BLaER1 treated with 17β-estradiol and CSF1 and Interleukin-3, amounts not matched to agents 10 nM and 100 nM (cell line): ENCODE measurements at regions not wholly inside any gene's neighbourhood (a gene's known extent, or its start where the extent isn't known, plus 50 kb on each side); places are given as distances from the start of the nearest gene placed in this dataset.

Experiments
- H3K27ac ChIP-seq, 11 experiments: shearing (Covaris generic); formaldehyde crosslinking; 2 replicates each; pipeline ENCODE4 v1.8.1; 2022
- H3K27me3 ChIP-seq, 11 experiments: shearing (Covaris generic); formaldehyde crosslinking; 2 replicates each; pipeline ENCODE4 v1.8.1; 2022
- H3K36me3 ChIP-seq, 11 experiments: shearing (Covaris generic); formaldehyde crosslinking; 2 replicates each; pipeline ENCODE4 v1.8.1; 2022
- H3K4me1 ChIP-seq, 10 experiments: shearing (Covaris generic); formaldehyde crosslinking; 2 replicates each; pipeline ENCODE4 v1.8.1; 2022
- H3K4me2 ChIP-seq, 11 experiments: shearing (Covaris generic); formaldehyde crosslinking; 2 replicates each; pipeline ENCODE4 v1.8.1; 2022
- H3K4me3 ChIP-seq, 10 experiments: shearing (Covaris generic); formaldehyde crosslinking; 2 replicates each; pipeline ENCODE4 v1.8.1; 2022
- H3K9ac ChIP-seq, 11 experiments: shearing (Covaris generic); formaldehyde crosslinking; 2 replicates each; pipeline ENCODE4 v1.8.1; 2022
- H3K9me3 ChIP-seq, 11 experiments: shearing (Covaris generic); formaldehyde crosslinking; replicated peaks in 1 of 11; 2 replicates each; pipeline ENCODE4 v1.8.1; 2022
- H4K20me1 ChIP-seq, 11 experiments: shearing (Covaris generic); formaldehyde crosslinking; 2 replicates each; pipeline ENCODE4 v1.8.1; 2022
- Cebpa-rat ChIP-seq, 11 experiments: shearing (Covaris generic); IDR thresholded peaks; 2 replicates each; pipeline ENCODE4 v1.8.1; 2022

GRCh38 chr18:23353459-23353858 is 99.6 kb upstream of the RIOK3 start:
- H3K27ac ChIP-seq = no peak overlapping the region

DNA sequence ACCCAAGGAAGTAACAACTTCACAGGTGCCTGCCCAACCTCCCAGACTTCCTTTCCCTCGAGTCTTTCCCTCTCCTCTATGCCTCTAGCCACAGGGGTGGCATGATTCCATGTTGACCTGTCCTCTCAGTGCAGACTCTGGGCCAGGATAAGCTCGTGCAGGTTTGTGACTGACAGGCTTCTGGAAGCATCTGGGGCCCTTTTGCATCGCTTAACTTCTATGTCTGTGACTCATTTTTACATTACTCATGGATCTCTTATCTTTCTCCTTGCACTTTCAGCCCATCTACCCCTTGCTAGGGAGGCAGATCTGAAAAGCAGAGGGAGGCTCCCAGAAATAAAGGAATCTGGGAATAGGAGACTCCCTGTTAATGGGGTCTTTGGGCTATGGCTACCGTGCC is 98.5 kb upstream of the RIOK3 start:
- H3K4me2 ChIP-seq = no peak overlapping the region
- H3K27ac ChIP-seq = no peak overlapping the region
- peaks cover 20 to 74% (median 48%) of the 10 kb centered on the region in 11 experiments for H3K36me3 ChIP-seq
- no peak overlapping the region for H3K9ac ChIP-seq
- no peaks in the 10 kb centered on the region for H3K27me3 ChIP-seq
- peaks cover 12 to 22% (median 14%) of the 10 kb centered on the region in 11 experiments for H3K9me3 ChIP-seq
- no peak overlapping the region for H3K4me3 ChIP-seq
- TF ChIP-seq Cebpa-rat (IDR thresholded peaks at IDR 0.05) = no peak
- no peaks in the 10 kb centered on the region for H4K20me1 ChIP-seq
- peaks cover 12 to 33% (median 22%) of the 10 kb centered on the region in 10 experiments for H3K4me1 ChIP-seq

More at GRCh38 chr18:23353459-23353858, 99.6 kb upstream of the RIOK3 start:
- H3K4me2 ChIP-seq = 0 out of 22 replicates have a peak overlapping the region, but pooled peaks of 1 of the 11 experiments have one; percentile 26
- H3K36me3 ChIP-seq = peaks cover 29 to 83% (median 59%) of the 10 kb centered on the region in 11 experiments
- H3K27me3 ChIP-seq = no peaks in the 10 kb centered on the region
- no peak for TF ChIP-seq Cebpa-rat (IDR thresholded peaks at IDR 0.05)
- H4K20me1 ChIP-seq = no peaks in the 10 kb centered on the region
- peaks cover 18 to 31% (median 26%) of the 10 kb centered on the region in 11 experiments for H3K9me3 ChIP-seq
- H3K4me3 ChIP-seq = no peak overlapping the region
- no peak overlapping the region for H3K9ac ChIP-seq
- H3K4me1 ChIP-seq = peaks cover 7 to 23% (median 11%) of the 10 kb centered on the region in 10 experiments

- no peak overlapping the region for H3K4me3 ChIP-seq
- no peak overlapping the region for H3K4me2 ChIP-seq
- no peak overlapping the region for H3K27ac ChIP-seq
- no peaks in the 10 kb centered on the region for H3K27me3 ChIP-seq
- TF ChIP-seq Cebpa-rat (IDR thresholded peaks at IDR 0.05) = no peak
- no peak overlapping the region for H3K9ac ChIP-seq
- peaks cover 12 to 34% (median 23%) of the 10 kb centered on the region in 10 experiments for H3K4me1 ChIP-seq
- H3K36me3 ChIP-seq = peaks cover 14 to 71% (median 42%) of the 10 kb centered on the region in 11 experiments
- H3K9me3 ChIP-seq = peaks cover 6 to 20% (median 11%) of the 10 kb centered on the region in 11 experiments
- H4K20me1 ChIP-seq = no peaks in the 10 kb centered on the region
Observed at GRCh38 chr18:23355206-23355605, 97.9 kb upstream of the RIOK3 start.

DNA sequence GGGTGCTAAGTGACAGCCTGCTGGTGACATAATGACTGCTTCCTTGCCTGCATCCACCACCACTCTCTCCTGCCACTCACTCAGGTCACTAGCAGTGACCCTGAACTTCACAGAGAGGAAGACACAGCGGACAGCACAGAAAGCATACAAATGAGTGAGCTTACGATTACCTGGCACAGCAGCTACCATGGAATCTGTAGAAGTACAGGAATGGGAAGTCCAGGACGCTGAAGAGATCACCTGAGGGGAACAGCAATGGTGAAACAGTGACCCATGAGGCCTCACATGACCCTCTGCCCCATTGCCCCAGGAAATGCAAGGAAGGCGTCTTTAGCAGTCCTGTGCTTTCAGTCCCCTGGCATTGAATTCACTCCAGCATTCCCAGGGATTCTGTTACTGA is 96.7 kb upstream of the RIOK3 start:
- Histone ChIP-seq H3K9me3 (peaks cover 0 to 10% (median 0%) of the 10 kb centered on the region in 11 experiments; a peak in 3 of 22 replicates), H3K36me3 (peaks cover 2 to 59% (median 30%) of the 10 kb centered on the region in 11 experiments; a peak in 21 of 22 replicates), H3K27ac (no peak overlapping the region; a peak in 1 of 22 replicates), H3K27me3 (no peaks in the 10 kb centered on the region), H3K4me1 (peaks cover 12 to 34% (median 23%) of the 10 kb centered on the region in 10 experiments), H3K9ac (no peak overlapping the region), H3K4me3 (no peak overlapping the region), H3K4me2 (peak overlapping the region in 2 of 11 experiments; percentile 63 to 82; a peak in 4 of 22 replicates), H4K20me1 (no peaks in the 10 kb centered on the region)
- TF ChIP-seq Cebpa-rat (IDR thresholded peaks at IDR 0.05) = no peak

GRCh38 chr18:23356915-23357601 is 96.0 kb upstream of the RIOK3 start:
- peak in 1 of 11 experiments; percentile 51; a peak in 1 of 22 replicates for TF ChIP-seq Cebpa-rat (IDR thresholded peaks at IDR 0.05)
- peaks cover 12 to 34% (median 23%) of the 10 kb centered on the region in 10 experiments for H3K4me1 ChIP-seq
- no peaks in the 10 kb centered on the region for H3K27me3 ChIP-seq
- peak overlapping the region in 2 of 11 experiments; percentile 32 to 67; a peak in 3 of 22 replicates for H3K27ac ChIP-seq
- H3K9me3 ChIP-seq = peaks cover 0 to 7% (median 0%) of the 10 kb centered on the region in 11 experiments; a peak in 3 of 22 replicates
- peak overlapping the region in 1 of 11 experiments; percentile 36; a peak in 1 of 22 replicates for H3K9ac ChIP-seq
- no peak overlapping the region for H3K4me3 ChIP-seq
- no peaks in the 10 kb centered on the region for H4K20me1 ChIP-seq
- H3K36me3 ChIP-seq = peaks cover 0 to 53% (median 23%) of the 10 kb centered on the region in 11 experiments; a peak in 18 of 22 replicates
- peak overlapping the region in 6 of 11 experiments; percentile 9 to 91 (median 70); a peak in 7 of 22 replicates for H3K4me2 ChIP-seq

DNA sequence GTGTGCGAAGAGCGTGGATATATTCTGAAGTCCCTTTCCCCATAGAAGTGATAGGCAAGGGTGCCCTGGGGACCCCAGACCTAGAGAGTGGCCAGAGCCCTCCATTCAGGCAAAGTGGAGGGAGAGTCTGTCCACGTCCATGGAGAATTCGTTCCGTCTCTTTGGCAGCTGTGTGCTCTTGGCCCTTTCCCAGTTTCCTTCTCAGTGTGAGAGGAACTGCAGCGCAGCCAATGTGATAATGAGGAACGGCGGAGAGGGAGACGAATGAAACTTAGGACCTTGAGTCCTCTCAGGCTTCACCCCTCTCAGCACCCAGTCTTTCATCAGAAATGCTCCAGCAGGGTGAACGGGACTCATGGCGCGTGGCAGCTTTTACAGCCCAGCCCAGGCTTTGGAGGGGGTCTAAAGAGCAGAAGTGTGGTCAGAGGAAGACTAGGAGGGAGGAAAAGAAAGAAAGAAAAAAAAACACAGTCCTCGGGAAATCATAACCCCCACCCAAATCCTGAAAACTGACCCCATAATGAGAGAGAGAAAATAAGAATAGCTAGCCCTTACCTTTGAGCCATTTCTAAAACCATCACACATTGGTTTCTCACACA is 95.0 kb upstream of the RIOK3 start:
- Histone ChIP-seq H3K27ac (peak overlapping the region in 9 of 11 experiments; percentile 37 to 71 (median 61); a peak in 17 of 22 replicates), H3K9ac (peak overlapping the region in 6 of 11 experiments; percentile 10 to 56 (median 34); a peak in 8 of 22 replicates), H4K20me1 (no peaks in the 10 kb centered on the region), H3K4me3 (0 out of 20 replicates have a peak overlapping the region, but pooled peaks of 1 of the 10 experiments have one; percentile 8), H3K27me3 (no peaks in the 10 kb centered on the region), H3K9me3 (peaks cover 0 to 7% (median 0%) of the 10 kb centered on the region in 11 experiments; a peak in 3 of 22 replicates), H3K4me2 (peak overlapping the region; percentile 63 to 91 (median 79)), H3K4me1 (peaks cover 12 to 34% (median 23%) of the 10 kb centered on the region in 10 experiments), H3K36me3 (peaks cover 0 to 42% (median 15%) of the 10 kb centered on the region in 11 experiments; a peak in 14 of 22 replicates)
- no peak for TF ChIP-seq Cebpa-rat (IDR thresholded peaks at IDR 0.05)

GRCh38 chr18:23359421-23359820 is 93.7 kb upstream of the RIOK3 start:
- Histone ChIP-seq H3K9me3 (peaks cover 0 to 7% (median 0%) of the 10 kb centered on the region in 11 experiments; a peak in 3 of 22 replicates), H3K4me1 (peaks cover 12 to 34% (median 23%) of the 10 kb centered on the region in 10 experiments), H3K9ac (no peak overlapping the region), H3K27me3 (no peaks in the 10 kb centered on the region), H3K4me3 (no peak overlapping the region), H3K36me3 (peaks cover 0 to 32% (median 10%) of the 10 kb centered on the region in 11 experiments; a peak in 13 of 22 replicates), H3K27ac (peak overlapping the region in 7 of 11 experiments; percentile 1 to 71 (median 47); a peak in 9 of 22 replicates), H4K20me1 (no peaks in the 10 kb centered on the region), H3K4me2 (peak overlapping the region in 8 of 11 experiments; percentile 64 to 91 (median 78); a peak in 12 of 22 replicates)
- no peak for TF ChIP-seq Cebpa-rat (IDR thresholded peaks at IDR 0.05)

DNA sequence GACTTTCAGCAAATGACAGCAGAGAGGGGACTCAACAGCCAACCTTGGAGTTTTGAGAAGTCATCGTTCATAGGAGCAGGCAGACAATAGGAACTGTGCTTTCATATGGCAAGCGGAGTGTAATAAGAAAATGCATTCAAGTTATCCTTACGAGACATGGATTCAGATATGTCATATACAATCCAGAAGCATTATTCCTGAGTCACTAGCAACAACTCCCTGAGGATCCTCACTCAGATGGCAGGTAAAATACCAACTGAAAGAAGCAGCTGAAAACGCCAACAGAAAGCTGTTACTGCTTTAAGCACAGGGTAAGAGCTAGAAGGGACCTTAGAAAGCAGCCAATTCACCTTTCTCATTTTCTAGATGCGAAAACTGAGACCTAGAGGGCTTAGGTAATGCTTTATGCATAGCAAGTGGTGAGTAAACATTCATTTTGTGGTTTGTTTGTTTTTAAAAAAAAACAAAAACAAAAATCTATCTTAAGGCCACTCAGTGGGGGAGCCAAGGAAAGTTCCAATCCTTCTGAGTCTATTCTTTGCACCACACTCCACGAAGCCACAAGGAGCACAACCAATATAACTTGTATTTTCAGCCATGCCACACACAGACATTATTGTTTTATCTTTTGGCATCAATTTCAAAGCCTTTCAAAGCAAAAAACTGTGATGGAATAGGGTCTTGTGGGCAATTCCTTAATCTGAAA is 89.1 kb upstream of the RIOK3 start:
- Histone ChIP-seq H3K27me3 (no peaks in the 10 kb centered on the region), H4K20me1 (no peaks in the 10 kb centered on the region), H3K9me3 (peaks cover 0 to 7% (median 0%) of the 10 kb centered on the region in 11 experiments; a peak in 3 of 22 replicates), H3K4me1 (peaks cover 0 to 10% (median 6%) of the 10 kb centered on the region in 10 experiments; a peak in 14 of 20 replicates), H3K9ac (no peak overlapping the region), H3K4me2 (no peak overlapping the region), H3K4me3 (no peak overlapping the region), H3K27ac (no peak overlapping the region), H3K36me3 (peaks cover 0 to 6% (median 0%) of the 10 kb centered on the region in 11 experiments; a peak in 2 of 22 replicates)
- no peak for TF ChIP-seq Cebpa-rat (IDR thresholded peaks at IDR 0.05)
